Testis (tissue), 2 donors: ENCODE measurements at regions not wholly inside any gene's neighbourhood (a gene's known extent, or its start where the extent isn't known, plus 50 kb on each side); places are given as distances from the start of the nearest gene placed in this dataset.

ENCODE experiments used
- POLR2A ChIP-seq: fragments of 450-650 bp; IDR thresholded peaks from one replicate; pipeline ENCODE4 v1.6.1; 2017; ENCODE audit warnings: antibody characterized with exemption, mild to moderate bottlenecking, moderate library complexity
- TF ChIP-seq, protein P1 (sequence below), 3 experiments: fragments of 450-650 bp in 2 of 3; fragments of 200-600 bp in 1 of 3; sonication (generic) in 1 of 3; IDR thresholded peaks; one replicate each; pipeline ENCODE4 v1.5.1; 2016 to 2019; ENCODE audit warnings: antibody characterized with exemption in 3 of 3, mild to moderate bottlenecking in 2 of 3, moderate library complexity in 1 of 3

DNA sequence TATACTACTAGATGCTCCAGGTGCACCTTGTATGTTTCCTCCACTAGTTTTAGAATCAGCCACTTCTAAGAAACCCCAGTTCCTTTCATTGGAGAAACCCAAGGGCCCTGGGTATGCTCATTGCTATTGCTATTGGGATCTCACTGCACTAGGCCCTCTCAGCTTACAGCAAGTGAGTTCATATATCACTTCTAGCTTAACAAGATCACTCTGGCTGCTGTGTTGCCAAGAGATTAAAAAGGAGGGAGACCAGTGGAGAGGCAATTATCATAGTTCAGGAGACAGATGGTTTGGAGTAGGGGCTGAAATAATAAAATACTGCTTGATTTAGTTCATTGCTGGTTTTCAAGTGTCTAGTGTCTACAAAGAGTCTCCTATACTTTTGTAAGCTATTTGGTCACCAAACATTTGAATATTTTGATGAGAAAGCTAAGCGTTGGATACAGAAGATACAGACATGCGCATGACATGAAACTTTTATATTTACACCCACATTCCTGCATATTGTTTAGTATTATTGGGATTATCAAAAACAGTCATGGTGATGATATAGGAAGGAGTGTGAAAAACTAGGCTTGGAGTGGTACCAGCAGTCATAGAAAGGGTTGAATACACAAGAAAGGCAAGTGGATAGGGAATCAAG lies 671.9 kb downstream of the ADGRL2 start:
- TF ChIP-seq, protein P1, sequence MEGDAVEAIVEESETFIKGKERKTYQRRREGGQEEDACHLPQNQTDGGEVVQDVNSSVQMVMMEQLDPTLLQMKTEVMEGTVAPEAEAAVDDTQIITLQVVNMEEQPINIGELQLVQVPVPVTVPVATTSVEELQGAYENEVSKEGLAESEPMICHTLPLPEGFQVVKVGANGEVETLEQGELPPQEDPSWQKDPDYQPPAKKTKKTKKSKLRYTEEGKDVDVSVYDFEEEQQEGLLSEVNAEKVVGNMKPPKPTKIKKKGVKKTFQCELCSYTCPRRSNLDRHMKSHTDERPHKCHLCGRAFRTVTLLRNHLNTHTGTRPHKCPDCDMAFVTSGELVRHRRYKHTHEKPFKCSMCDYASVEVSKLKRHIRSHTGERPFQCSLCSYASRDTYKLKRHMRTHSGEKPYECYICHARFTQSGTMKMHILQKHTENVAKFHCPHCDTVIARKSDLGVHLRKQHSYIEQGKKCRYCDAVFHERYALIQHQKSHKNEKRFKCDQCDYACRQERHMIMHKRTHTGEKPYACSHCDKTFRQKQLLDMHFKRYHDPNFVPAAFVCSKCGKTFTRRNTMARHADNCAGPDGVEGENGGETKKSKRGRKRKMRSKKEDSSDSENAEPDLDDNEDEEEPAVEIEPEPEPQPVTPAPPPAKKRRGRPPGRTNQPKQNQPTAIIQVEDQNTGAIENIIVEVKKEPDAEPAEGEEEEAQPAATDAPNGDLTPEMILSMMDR (IDR thresholded peaks at IDR 0.05): no peak
- TF ChIP-seq POLR2A: no peak
